ENCODE measurements at regions not wholly inside any gene's neighbourhood (a gene's known extent, or its start where the extent isn't known, plus 50 kb on each side); places are given as distances from the start of the nearest gene placed in this dataset.
"Not testable (repeated sequence)": the region's sequence is repeated elsewhere in the genome, so short reads cannot be mapped to it uniquely, and the experiment has no call there.

DNA sequence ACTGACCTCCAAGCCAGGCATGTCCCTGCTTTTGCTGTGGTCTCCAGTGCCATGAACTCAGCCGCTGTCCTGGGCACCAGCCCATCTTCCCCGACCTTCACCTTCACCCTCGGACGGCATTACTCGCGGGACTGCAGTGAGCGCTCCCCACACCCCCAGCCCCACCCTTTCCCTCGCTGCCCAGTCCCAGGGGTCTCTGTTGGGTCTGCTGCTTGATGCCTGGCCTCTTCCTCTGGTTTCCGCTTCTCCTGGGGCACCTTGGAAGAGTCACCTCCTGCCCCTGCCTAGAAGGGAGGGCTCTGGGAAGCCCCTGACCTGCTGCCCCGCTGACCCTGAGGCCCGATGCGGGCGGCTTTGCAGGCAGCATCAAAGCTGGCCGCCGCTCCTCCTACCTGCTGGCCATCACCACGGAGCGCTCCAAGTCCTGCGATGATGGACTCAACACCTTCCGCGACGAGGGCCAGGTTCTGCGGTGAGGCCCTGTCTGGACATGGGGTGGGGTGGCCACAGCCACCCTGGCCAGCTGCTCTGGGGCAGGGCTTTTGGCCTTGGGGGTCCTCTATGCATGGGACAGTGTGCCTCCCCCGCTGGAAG lies 102.3 kb downstream of the ZNF267 start:
- DNase-seq = not testable (repeated sequence)

DNA sequence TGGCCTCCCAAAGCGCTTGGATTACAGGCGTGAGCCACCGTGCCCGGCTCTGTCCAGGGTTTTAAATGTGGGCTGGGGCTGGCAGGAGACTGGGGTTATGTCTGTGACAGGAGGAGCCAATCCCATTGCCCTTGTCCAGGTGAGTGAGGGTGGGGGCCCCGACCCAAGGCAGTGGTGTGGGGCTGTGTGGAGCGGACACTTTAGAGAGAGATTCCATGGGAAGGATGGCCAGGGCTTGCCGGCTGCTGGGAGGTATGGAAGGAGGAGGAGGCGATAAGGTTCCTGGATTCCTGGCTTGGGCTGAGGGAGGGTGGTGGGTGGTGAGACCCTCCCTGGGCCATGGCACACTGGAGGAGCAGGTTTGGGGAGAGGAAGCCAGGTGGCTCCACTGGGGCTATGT lies 104.9 kb downstream of the ZNF267 start:
- DNase-seq = not testable (repeated sequence)

DNA sequence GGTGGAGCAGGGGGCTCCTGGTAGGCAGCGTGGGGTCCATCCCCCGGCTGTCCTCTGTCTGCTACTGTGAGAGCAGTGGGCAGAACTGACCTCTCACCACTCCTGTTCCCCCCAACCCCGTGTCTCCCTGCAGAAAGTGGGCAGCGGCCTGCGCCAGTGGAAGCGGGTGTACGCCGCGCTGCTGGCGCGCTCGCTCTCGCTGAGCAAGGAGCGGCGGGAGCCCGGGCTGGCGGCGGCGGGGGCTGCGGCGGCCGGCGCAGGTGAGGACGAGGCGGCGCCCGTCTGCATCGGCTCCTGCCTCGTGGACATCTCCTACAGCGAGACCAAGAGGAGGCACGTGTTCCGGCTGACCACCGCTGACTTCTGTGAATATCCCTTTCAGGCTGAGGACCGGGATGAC lies 108.1 kb downstream of the ZNF267 start:
- DNase-seq = not testable (repeated sequence)

DNA sequence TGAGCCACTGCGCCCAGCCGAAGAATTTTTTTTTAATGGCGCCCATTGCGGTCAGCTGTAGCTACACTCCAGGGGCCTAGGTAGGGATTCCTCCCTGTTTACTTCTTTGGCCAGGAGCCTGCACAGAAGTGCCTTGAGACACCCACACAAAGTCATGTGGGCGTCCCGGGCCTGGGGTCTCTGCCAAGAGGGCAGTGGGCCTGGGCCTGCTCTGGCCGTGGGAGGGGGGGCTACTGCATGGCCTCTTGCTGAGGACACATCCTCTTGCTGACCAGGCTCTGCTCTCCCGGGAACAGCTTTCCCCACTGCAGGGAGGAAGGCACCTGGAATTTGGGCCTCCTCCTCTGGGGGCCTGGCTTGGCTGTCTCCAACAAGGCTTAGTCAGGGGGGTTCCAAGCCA lies 109.4 kb downstream of the ZNF267 start:
- DNase-seq = not testable (repeated sequence)

DNA sequence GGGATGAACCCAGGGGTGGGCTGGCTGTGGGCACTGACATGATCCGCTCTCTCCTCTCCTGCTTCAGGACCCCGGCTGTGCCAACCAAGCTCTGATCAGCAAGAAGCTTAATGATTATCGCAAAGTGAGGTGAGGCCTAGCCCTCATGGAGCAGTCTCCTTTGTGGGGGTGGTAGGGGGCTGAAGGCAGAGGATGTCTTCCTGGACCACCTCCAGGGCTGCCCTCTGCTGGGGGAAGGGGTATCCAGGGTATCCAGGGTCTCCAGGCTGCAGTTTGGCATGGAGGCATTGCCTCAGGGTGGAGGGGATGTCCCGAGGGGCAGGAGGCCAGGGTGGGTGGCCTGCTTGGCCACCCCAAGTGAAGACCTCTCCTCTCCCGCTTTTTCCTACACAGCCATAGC lies 110.1 kb downstream of the ZNF267 start:
- not testable (repeated sequence) for DNase-seq

DNA sequence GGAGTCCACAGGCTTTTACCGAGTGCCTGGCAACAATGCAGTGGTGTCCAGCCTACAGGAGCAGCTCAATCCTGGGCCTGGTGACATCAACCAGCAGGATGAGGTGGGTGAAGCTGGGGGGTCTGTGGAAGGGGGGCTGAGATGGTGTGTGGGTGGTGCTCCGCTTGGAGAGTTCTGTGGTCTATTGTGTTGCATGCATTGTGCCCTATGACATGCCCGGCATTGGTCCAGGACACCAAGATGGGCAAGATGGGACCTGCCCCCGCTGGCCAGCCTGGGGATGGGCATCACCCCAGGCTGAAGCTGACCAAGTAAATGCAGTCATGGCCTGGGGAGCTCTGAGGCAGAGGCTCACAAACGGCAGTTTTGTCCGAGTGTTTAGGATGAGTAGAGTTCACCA lies 113.3 kb downstream of the ZNF267 start:
- not testable (repeated sequence) for DNase-seq

DNA sequence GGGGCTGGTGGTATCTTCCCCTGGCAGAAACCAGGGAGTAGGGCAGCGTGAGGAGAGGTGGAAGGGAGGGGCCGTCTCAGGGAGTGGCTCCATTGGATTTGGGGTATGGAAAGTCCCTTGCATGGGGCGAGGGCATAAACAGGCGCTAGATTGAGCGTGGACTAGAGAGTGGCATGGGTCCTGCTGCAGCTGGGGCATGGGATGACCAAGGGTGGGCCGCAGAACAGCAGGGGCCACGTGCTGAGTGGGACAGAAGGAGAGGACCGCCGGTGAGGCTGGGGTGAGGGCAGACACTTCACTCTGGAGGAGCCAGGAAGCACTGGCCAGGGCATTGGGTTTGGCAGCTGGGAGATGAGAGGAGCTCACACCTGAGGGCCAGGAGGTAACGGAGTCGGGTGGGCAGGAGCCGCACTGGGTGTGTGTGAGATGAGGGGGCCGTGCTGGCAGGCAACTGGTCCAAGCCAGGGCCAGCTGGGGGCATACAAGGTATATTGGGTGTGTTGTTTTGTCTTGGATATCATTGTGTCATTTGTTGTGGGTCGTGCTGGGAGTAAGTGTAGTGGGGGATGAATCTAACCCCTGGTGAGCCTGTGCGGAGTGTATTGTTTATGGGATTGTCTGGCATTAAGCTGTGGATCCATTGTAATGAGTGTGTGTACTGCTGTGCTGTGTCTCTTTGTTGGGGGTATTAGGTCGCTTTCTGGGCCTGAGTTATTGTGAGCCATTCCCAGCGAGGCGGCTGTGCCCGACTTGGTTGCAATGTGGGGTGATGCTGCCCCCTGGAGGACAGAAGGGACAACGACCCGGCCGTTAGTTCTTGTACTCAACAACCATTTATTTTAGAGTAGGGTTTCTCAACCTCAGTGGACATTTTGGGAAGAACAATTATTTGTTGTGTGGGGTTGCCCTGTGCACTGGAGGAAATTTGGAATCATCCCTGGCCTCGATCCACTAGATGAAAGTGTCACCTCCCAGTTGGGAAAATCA lies 115.3 kb downstream of the ZNF267 start:
- peak; percentile 44 for DNase-seq

DNA sequence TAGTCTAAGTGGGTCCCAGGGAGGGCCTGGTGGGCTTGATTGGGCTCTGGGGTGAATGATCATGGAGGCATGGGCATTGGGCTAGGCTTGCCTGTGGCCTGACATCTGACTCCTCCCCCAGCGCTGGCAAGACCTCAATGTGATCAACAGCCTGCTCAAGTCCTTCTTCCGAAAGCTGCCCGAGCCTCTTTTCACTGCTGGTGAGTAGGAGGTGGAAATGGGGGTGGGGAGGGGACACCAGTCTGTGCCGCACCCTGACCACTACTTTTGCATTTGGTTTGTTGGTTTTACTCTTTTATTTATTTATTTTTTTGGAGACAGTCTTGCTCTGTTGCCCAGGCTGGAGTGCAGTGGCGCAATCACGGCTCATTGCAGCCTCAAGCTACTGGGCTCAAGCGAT lies 116.7 kb downstream of the ZNF267 start:
- not testable (repeated sequence) for DNase-seq

DNA sequence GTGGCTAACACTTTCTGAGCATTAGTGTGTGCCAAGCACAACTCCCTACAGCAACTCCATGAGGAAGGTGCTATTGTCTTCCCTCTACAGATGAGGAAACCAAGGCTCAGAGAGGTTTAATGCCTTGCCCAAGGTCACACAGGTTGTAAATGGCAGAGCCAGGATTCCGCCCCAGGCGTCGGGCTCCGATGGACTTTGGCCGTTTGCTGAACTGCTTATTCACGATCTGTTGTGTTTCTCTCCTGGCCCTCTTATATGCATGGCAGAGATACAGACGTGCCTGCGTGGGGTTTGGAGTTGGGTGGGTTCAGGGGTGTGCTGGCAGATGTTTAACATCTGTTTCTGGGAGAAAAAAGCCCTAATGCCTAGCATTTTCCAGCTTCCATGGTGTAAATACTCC lies 117.4 kb downstream of the ZNF267 start:
- DNase-seq = not testable (repeated sequence)

DNA sequence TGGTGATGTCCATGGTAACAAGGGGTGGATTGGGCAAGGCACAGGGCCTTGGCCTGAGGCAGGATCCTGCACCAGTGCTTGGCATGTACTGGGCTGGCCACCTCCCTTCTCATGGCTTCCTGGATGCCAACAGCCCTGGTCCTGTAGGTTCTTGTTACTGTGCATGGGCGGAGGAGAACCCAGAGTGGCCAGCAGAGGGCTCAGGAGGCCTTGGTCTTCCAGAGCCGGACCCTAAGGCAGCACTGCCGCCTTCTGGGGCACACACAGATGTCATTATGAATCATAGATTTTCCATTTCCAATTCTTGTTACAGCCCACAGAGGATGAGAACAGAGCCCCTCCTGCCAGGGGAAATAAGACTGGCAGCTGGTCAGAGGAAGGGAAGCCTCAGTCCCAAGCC lies 122.7 kb downstream of the ZNF267 start:
- DNase-seq = not testable (repeated sequence)

DNA sequence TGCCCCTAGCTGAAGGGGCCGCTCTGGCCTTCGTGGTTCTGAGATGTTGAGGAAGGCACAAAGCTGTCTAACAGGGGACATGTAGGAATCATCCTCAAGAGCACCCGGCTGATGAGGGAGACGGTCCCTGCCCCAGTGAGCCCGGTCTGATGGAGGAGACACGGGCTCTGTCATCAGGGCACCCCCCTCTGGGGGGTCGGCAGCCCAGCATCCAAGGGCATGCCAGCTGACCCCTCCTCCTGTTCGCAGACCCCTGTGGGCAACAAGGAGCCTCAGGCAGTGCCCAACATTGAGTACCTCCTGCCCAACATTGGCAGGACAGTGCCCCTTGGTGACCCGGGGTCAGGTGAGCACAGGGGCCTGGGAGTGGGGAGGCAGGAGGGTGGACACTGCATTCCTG lies 128.9 kb downstream of the ZNF267 start:
- not testable (repeated sequence) for DNase-seq

DNA sequence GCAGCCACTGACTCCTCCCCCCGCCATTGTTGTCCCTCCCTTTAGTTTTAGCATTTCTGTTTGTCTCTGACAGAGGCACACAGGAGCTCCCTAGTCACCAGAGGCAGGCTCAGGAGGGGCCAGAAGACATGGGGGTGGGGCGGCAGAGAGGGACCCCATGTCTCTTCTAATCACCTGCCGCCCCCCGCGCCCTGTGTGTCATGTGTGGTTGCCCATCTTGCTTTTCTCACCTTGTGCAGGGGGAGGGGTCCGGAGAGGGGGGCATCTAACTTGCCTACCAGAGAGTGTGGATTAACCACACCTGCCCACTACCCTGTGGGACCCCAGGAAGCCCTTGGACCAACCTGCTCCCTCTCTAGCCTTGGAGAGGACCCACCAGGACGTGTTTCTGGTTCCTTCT lies 130.2 kb downstream of the ZNF267 start:
- not testable (repeated sequence) for DNase-seq

DNA sequence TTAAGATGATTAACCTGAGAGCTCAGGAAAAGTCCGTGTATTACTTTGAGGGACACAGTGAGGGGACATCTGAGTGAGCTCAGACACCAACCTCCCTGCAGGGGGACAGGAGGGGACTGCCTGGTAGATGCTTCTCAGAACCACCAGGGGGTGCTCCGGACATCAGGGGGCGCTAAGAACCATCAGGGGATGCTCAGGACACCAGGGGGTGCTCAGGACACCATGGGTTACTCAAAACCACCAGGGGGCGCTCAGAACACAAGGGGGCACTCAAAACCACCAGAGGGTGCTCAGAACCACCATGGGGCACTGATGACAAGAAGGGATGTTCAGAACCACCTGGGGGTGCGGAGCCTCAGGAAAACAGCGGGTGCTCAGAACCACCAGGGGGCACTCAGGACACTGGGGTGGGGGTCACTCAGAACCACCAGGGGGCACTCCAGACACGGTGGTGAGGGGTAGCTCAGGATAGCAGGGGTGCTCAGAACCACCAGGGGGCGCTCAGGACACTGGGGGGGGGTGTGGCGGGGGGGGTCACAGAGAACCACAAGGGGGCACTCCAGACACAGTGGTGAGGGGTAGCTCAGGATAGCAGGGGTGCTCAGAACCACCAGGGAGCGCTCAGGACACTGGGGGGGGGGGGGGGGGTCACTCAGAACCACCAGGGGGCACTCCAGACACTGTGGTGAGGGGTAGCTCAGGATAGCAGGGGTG lies 165.3 kb downstream of the ZNF267 start:
- DNase-seq = not testable (repeated sequence)

DNA sequence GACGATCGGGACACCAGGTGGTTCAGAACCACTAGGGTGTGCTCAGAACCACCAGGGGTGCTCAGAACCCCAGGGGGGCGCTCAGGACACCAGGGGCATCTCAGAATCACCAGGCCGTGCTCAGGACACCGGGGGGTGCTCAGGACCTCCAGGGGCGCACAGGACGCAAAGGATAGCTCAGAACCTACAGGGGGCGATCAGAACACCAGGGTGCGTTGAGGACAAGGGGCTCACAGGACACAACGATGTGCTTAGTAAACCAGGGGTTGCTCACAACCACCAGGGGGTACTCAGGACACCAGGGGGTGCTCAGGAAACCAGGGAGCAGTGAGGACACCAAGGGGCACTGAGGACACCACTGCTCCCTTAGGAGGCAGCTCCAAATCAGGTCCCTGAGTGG lies 166.3 kb downstream of the ZNF267 start:
- not testable (repeated sequence) for DNase-seq

DNA sequence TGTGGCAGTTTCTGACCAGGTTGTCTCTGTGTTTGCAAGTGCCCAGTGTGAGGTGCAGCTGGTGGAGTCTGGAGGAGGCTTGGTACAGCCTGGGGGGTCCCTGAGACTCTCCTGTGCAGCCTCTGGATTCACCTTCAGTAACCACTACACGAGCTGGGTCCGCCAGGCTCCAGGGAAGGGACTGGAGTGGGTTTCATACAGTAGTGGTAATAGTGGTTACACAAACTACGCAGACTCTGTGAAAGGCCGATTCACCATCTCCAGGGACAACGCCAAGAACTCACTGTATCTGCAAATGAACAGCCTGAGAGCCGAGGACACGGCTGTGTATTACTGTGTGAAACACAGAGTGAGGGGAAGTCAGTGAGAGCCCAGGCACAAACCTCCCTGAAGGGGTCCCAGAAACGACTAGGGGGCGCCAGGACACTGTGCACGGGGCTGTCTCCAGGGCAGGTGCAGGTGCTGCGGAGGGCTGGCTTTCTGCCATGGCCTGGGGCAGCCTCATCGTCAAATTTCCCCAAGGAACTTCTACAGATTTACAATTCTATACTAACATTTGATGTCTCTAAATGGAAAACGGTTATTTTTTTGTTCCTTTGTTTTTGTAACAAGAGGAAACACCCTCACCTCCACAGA lies 187.0 kb upstream of the TP53TG3D start:
- DNase-seq = not testable (repeated sequence)

DNA sequence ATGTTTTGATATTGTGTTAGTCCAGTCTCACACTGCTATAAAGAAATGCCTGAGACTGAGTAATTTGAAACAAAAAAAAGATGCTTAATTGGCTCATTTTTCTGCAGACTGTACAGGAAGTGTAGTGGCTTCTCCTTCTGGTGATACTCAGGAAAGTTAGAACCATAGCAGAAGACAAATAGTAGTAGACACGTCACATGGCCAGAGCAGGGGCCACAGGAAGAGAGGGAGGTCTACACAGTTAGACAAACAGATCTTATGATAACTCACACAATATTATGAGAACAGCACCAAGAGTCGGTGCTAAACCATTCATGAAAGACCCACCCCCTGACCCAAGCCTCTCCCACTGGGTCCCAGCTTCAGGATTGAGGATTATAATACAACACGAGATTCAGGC lies 181.5 kb upstream of the TP53TG3D start:
- DNase-seq = not testable (repeated sequence)

DNA sequence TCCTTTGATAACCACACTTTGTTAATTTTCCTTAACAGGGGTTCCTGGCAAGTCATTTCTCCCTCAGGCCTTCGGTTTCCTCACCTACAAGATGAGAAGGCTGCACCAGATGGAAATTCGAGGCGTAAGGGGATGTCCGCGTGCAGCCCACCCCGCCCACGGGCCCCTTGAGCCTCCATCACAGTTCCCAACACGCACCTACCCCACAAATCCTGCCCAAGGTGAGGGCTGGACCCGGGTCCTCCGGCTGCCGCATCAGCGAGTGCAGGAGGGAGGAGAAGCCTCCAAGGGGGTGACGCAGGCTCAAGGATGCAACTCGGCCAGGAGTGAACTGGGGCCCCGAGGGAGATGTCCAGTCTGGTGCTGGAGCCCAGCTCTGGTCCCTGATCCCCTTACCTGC lies 169.2 kb upstream of the TP53TG3D start:
- DNase-seq = not testable (repeated sequence)

DNA sequence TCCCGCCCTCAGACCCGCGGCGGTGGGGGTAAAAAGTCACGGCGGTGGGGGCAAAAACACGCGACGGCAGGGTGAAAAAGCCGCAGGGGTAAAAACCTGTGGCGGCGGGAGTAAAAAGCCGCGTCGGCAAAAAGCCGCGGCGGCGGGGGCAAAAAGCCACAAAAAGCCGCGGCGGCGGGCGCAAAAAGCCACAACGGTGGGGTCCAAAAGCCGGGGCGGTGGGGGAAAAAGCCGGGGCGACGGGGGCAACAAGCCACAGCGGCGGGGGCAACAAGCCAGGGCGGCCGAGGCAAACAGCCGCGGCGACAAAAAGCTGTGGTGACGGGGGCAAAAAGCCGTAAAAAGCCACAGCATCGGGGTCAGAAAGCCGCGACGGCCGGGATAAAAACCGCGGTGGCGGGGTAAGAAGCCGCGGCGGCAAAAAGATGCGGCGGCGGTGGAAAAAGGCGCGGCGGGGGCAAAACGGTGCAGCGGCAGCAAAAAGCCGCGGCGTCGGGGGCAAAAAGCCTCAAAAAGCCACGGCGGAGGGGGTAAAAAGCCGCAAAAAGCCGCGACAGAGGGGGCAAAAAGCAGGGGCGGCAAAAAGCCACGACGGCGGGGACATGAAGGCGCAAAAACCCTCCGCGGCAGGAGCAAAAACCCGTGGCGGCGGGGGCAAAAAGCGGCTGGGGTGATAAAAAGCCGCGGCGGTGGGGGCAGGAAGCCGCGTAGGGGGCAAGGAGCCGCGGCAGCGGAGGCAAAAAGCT lies 168.3 kb upstream of the TP53TG3D start:
- not testable (repeated sequence) for DNase-seq

DNA sequence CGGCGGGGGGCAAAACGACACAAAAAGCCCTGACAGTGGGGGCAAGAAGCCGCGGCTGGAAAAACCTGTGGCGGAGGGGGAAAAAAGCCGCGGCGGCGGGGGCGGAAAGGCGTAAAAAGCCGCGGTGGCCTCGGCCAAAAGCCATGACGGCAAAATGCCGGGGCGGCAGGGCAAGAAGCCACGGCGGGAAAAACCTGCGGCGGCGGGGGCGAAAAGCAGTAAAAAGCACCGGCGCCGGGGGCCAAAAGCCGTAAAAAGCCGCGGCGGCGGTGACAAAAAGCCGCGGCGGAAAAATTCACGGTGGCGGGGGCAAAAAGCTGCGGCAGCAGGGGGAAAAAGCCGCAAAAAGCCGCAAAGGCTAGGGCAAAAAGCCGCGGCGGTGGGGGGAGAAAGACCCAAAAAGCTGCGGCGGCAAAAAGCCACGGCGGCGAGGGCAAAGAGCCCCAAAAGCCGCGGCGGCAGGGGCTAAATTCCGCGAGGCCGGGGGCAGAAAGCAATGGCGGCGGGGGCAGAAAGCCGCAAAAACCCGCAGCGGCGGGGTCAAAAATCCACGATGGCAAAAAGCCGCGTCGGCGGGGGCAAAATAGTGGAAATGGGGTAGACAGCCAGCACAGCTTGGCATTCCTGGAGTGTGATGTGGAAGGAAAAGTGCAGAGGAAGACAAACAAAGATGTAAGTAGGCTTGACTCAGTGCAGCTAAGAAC lies 167.5 kb upstream of the TP53TG3D start:
- not testable (repeated sequence) for DNase-seq

DNA sequence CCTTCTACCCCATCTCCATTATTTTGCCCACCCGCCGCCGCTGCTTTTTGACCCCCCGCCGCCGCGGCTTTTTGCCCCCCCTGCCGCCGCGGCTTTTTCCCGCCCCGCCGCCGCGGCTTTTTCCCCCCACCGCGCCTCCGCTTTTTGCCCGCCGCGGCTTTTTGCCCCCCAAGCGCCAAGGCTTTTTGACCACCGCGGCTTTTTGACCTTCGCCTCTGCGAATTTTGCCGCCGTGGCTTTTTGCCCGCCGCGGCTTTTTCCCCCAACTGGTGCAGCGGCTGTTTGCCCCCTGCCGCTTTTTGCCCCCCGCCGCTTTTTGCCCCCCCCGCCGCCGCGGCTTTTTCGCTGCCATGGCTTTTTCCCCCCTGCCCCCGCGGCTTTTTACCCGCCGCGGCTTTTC lies 137.5 kb upstream of the TP53TG3D start:
- DNase-seq = not testable (repeated sequence)

DNA sequence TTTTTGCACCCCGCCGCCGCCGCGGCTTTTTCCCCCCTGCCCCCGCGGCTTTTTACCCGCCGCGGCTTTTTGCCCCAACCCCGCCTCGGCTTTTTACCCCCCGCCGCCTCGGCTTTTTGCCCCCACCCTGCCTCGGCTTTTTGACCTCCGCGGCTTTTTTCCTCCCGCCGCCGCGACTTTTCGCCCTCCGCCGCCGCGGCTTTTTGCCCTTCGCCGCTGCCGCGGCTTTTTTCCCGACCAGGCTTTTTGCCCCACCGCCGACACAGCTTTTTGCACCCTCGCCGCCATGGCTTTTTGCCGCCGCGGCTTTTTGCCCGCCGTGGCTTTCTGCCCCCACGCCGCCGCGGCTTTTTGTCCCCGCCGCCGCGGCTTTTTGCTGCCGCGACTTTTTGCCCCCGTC lies 137.0 kb upstream of the TP53TG3D start:
- no peak for DNase-seq
